ENCODE measurements at regions not wholly inside any gene's neighbourhood (a gene's known extent, or its start where the extent isn't known, plus 50 kb on each side); places are given as distances from the start of the nearest gene placed in this dataset.

- CTCF ChIA-PET, result interaction anchor here (0.6 kb wide), 1 partner anchor 334 kb away, joined by 3 read pairs; no protein-coding TSS in a partner anchor
- no peak overlapping the region for H3K4me3 Mint-ChIP-seq (ENCODE audit: low read depth, unreplicated experiment)
- peaks cover 2% of the 10 kb centered on the region for H3K9me3 Mint-ChIP-seq (ENCODE audit: low read depth, unreplicated experiment)
- no peaks in the 10 kb centered on the region for H3K27me3 Mint-ChIP-seq (ENCODE audit: unreplicated experiment)
- H3K27ac Mint-ChIP-seq (ENCODE audit: unreplicated experiment), result no peak overlapping the region
- intact Hi-C loops (cut with micrococcal nuclease; ENCODE audit: unreplicated experiment), result no loop called here
- H3K36me3 Mint-ChIP-seq (ENCODE audit: insufficient read depth, unreplicated experiment), result no peaks in the 10 kb centered on the region
- peaks cover 7% of the 10 kb centered on the region for H3K4me1 Mint-ChIP-seq (ENCODE audit: low read depth, unreplicated experiment)
- BruUV-seq (replicated peaks), result no TSS peak
- no peak for DNase-seq
- no peak for TF ChIP-seq CTCF (IDR thresholded peaks at IDR 0.05; ENCODE audit: unreplicated experiment)
These were observed 318.9 kb upstream of the JAG1 start for GRCh38 chr20:10992731-10993130.

GRCh38 chr20:10994991-10995700 lies 321.3 kb upstream of the JAG1 start:
- no TSS peak for BruUV-seq (replicated peaks)
- intact Hi-C loops (cut with micrococcal nuclease; ENCODE audit: unreplicated experiment), result no loop called here
- Mint-ChIP-seq H3K27me3 (ENCODE audit: unreplicated experiment) (no peaks in the 10 kb centered on the region), H3K9me3 (ENCODE audit: low read depth, unreplicated experiment) (peaks cover 2% of the 10 kb centered on the region), H3K4me3 (ENCODE audit: low read depth, unreplicated experiment) (no peak overlapping the region), H3K27ac (ENCODE audit: unreplicated experiment) (no peak overlapping the region), H3K36me3 (ENCODE audit: insufficient read depth, unreplicated experiment) (no peaks in the 10 kb centered on the region), H3K4me1 (ENCODE audit: low read depth, unreplicated experiment) (no peaks in the 10 kb centered on the region)
- DNase-seq, result no peak
- TF ChIP-seq CTCF (IDR thresholded peaks at IDR 0.05; ENCODE audit: unreplicated experiment), result no peak
- CTCF ChIA-PET, result no interaction called here

- no TSS peak for BruUV-seq (replicated peaks)
- CTCF ChIA-PET, result no interaction called here
- DNase-seq, result no peak
- TF ChIP-seq CTCF (IDR thresholded peaks at IDR 0.05; ENCODE audit: unreplicated experiment), result no peak
- Mint-ChIP-seq H3K27me3 (ENCODE audit: unreplicated experiment) (no peaks in the 10 kb centered on the region), H3K4me1 (ENCODE audit: low read depth, unreplicated experiment) (peaks cover 12% of the 10 kb centered on the region), H3K36me3 (ENCODE audit: insufficient read depth, unreplicated experiment) (no peaks in the 10 kb centered on the region), H3K4me3 (ENCODE audit: low read depth, unreplicated experiment) (no peak overlapping the region), H3K9me3 (ENCODE audit: low read depth, unreplicated experiment) (peaks cover 2% of the 10 kb centered on the region), H3K27ac (ENCODE audit: unreplicated experiment) (no peak overlapping the region)
- intact Hi-C loops (cut with micrococcal nuclease; ENCODE audit: unreplicated experiment), result no loop called here
These were observed 324.7 kb upstream of the JAG1 start for GRCh38 chr20:10998476-10998875.

- Mint-ChIP-seq H3K4me3 (ENCODE audit: low read depth, unreplicated experiment) (no peak overlapping the region), H3K9me3 (ENCODE audit: low read depth, unreplicated experiment) (no peaks in the 10 kb centered on the region), H3K27me3 (ENCODE audit: unreplicated experiment) (no peaks in the 10 kb centered on the region), H3K27ac (ENCODE audit: unreplicated experiment) (no peak overlapping the region), H3K4me1 (ENCODE audit: low read depth, unreplicated experiment) (peaks cover 12% of the 10 kb centered on the region), H3K36me3 (ENCODE audit: insufficient read depth, unreplicated experiment) (no peaks in the 10 kb centered on the region)
- CTCF ChIA-PET, result no interaction called here
- DNase-seq, result no peak
- no peak for TF ChIP-seq CTCF (IDR thresholded peaks at IDR 0.05; ENCODE audit: unreplicated experiment)
- no TSS peak for BruUV-seq (replicated peaks)
- intact Hi-C loops (cut with micrococcal nuclease; ENCODE audit: unreplicated experiment), result no loop called here
These were observed 326.6 kb upstream of the JAG1 start for GRCh38 chr20:11000416-11000815.

All from Calu3 (cell line).